NB4 (cell line): ENCODE measurements at regions not wholly inside any gene's neighbourhood (a gene's known extent, or its start where the extent isn't known, plus 50 kb on each side); places are given as distances from the start of the nearest gene placed in this dataset.
A peak's percentile ranks its signal among the peaks of the same experiment; 100 is the strongest.

Source experiments
- DNase-seq: peaks from one replicate; pipeline ENCODE4 v3.0.0; 2010; ENCODE audit warnings: low read depth
- H3K4me3 ChIP-seq: one replicate; pipeline ENCODE4 v1.5.1; 2011; ENCODE audit warnings: mild to moderate bottlenecking, low read depth, low read length, moderate library complexity
- MYC ChIP-seq: IDR thresholded peaks from 2 replicates; pipeline ENCODE4 v1.6.1; 2011; ENCODE audit warnings: low read depth, low read length
- POLR2A ChIP-seq: IDR thresholded peaks from 2 replicates; pipeline ENCODE4 v1.6.1; 2011; ENCODE audit warnings: mild to moderate bottlenecking; ENCODE audit not compliant: insufficient read length; ENCODE audit errors: extremely low read depth
- TF ChIP-seq, protein P1 (sequence below): IDR thresholded peaks from 2 replicates; pipeline ENCODE4 v1.6.1; 2011; ENCODE audit warnings: low read depth, low read length
- TF ChIP-seq, protein P2 (sequence below): IDR thresholded peaks from one replicate; pipeline ENCODE4 v1.5.1; 2012; ENCODE audit warnings: low read depth, low read length

DNA sequence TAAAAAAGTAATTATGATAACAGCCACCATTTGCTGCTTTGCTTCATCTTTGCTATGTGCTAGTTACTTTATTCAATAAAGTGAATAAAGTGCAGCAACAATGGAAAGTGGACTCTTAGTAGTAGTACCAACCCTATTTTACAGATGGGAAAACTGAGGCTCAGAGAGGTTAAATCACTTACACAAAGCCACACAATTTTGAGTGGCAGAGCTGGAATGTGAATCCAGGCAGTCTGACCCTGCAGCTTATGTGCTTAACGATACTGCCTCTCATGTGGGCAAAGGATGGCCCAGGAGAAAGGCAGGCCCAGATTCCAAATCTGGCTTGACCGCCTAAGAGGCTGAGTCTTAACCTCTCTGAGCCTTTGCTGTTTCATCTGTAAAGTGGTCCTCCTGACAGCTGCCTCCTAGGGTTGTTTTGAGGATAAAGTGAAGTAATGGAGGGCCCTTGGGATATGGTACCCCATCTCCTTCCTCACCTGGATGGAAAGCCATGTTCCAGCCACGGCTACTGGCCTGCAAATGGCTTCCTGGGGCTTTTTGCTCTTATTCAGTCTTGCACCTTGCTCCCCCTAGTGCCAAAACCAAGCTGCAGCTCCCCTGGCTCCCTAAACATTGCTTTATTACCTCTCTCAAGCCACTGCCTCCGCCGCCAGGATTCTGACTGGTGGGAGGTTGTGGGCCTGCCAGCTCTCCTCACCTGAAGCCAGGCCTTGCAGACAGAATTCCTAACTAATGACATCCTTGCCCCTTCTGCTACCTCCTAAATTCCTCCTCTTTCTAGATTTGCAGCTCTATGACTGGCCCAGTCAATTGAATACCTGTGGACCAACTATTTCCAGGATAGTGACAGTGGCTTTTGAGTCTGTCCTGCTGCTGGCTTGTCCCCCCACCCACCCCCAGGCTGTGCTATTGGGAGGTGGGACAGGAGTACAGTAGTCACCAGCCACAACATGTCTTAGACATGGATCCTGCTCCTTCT, 283.3 kb upstream of the PWP1 start:
- no peak for TF ChIP-seq MYC
- no peak for TF ChIP-seq POLR2A
- TF ChIP-seq, protein P1, sequence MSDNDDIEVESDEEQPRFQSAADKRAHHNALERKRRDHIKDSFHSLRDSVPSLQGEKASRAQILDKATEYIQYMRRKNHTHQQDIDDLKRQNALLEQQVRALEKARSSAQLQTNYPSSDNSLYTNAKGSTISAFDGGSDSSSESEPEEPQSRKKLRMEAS: no peak
- TF ChIP-seq, protein P2, sequence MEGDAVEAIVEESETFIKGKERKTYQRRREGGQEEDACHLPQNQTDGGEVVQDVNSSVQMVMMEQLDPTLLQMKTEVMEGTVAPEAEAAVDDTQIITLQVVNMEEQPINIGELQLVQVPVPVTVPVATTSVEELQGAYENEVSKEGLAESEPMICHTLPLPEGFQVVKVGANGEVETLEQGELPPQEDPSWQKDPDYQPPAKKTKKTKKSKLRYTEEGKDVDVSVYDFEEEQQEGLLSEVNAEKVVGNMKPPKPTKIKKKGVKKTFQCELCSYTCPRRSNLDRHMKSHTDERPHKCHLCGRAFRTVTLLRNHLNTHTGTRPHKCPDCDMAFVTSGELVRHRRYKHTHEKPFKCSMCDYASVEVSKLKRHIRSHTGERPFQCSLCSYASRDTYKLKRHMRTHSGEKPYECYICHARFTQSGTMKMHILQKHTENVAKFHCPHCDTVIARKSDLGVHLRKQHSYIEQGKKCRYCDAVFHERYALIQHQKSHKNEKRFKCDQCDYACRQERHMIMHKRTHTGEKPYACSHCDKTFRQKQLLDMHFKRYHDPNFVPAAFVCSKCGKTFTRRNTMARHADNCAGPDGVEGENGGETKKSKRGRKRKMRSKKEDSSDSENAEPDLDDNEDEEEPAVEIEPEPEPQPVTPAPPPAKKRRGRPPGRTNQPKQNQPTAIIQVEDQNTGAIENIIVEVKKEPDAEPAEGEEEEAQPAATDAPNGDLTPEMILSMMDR: peak; percentile 88
- H3K4me3 ChIP-seq: no peak overlapping the region
- DNase-seq: peak; percentile 71

DNA sequence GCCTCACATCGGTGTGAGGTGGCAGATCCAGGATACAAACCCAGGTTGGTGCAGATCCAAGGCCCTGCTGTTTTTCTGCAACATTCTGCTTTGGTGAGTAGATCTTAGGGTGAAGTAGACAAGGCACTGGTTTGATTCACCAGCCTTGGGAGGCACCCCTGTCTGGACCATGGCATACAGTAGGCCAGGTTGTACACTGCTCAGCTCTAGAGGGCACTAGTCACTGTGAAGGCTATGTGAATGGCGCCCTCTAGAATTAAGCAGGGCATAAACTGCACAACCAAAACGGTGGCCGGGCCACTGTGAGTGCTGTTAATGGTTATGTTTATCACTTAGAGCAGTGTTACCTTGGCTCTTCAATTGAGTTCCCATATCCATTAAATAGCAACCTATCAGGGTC, 280.6 kb upstream of the PWP1 start:
- TF ChIP-seq, protein P2: peak; percentile 97
- TF ChIP-seq, protein P1: no peak
- TF ChIP-seq MYC (no peak), POLR2A (no peak)
- H3K4me3 ChIP-seq: no peak overlapping the region
- DNase-seq: peak; percentile 70

DNA sequence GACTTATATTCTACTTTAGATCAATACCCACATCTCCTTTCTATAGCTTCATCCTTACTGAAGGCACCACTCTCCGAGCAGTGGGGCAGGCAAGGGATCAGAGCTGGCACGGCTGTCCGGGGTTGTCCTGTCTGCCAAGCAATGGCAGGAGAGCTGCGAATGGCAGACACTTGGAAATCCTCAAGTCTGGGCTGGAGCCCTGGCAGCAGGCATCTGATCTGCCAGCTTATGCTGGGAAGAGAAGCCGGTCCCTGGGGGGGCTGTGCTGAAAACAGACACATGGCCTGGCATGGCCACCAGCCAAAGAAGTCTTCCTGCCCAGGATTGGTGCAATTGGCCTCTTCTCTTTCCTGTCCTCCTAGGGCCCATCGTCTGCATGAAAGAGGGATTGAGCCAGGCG, 280.2 kb upstream of the PWP1 start:
- DNase-seq: no peak
- TF ChIP-seq, protein P1: no peak
- TF ChIP-seq POLR2A: no peak
- no peak for TF ChIP-seq MYC
- TF ChIP-seq, protein P2: no peak
- no peak overlapping the region for H3K4me3 ChIP-seq

DNA sequence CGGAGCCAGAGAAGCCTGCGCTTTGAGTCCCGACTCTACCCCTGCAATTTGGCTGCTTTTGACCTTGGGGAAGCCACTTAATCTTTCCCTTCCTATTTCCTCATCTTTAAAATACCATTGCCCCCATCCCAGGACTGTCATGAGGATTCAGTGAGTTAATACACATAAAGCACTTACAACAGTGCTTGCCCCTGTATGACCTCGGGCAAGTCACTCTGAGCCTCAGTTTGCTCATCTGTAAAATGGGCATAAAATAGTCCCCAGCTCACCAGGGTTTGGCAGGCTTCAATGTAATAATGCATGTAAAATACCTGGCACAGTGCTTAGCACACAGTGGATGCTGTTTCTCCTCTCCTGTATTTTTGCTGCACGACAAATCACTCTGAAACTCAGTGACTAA, 278.7 kb upstream of the PWP1 start:
- no peak overlapping the region for H3K4me3 ChIP-seq
- TF ChIP-seq, protein P1: no peak
- TF ChIP-seq MYC (no peak), POLR2A (no peak)
- TF ChIP-seq, protein P2: no peak
- DNase-seq: no peak

DNA sequence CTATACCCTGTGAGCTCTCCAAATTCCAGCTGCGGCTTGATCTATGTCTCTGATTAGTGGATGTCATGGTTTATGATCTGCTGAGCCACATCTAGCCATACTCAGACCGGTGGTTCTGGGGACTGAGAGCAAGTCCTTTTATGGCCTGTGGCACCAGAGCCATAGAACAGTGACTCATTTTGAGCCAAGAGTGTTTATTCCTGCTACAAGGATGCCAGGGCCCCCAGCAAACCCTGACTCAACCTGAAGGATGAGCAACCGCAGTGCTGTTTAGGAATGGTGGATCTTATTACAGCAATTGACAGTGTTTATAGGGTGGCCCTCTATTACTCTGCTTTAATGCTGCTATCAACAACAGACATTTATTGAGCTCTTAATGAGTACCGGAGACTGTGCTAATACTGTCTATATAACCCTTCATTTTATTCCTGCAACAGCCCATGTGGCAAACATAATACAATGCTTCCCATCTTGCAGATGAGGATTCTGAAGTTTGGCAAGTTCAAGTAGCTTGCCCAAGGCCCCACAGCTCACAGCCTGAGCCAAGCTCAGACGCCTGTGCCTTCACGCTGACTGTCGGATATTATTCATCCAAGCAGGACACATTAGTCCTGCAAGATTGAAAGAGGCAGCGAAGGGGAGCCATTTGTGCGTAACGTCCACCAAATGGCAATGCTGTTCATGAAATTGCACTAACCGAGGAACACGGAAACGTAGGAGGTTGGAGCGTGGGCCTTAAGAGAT, 273.6 kb upstream of the PWP1 start:
- no peak overlapping the region for H3K4me3 ChIP-seq
- no peak for DNase-seq
- TF ChIP-seq MYC: no peak
- TF ChIP-seq, protein P1: no peak
- TF ChIP-seq POLR2A: no peak
- TF ChIP-seq, protein P2: no peak
